Trophoblast cell (in vitro differentiated cells and primary cell): ENCODE measurements at regions not wholly inside any gene's neighbourhood (a gene's known extent, or its start where the extent isn't known, plus 50 kb on each side); places are given as distances from the start of the nearest gene placed in this dataset.

Experiments
- DNase-seq, 2 donors: peaks; one replicate each; pipeline ENCODE4 v3.0.0-alpha.2; 2016
- H2AFZ ChIP-seq: 2 replicates; pipeline ENCODE4 v1.6.1; 2013; ENCODE audit warnings: low read length, moderate library complexity, mild to moderate bottlenecking; ENCODE audit not compliant: insufficient read depth, poor library complexity
- H2AK5ac ChIP-seq: 2 replicates; pipeline ENCODE4 v1.6.1; 2013; ENCODE audit warnings: mild to moderate bottlenecking, low read length
- H2BK120ac ChIP-seq: 2 replicates; pipeline ENCODE4 v1.6.1; 2013; ENCODE audit warnings: low read length, mild to moderate bottlenecking, moderate library complexity; ENCODE audit not compliant: insufficient read depth, poor library complexity
- H2BK12ac ChIP-seq: 2 replicates; pipeline ENCODE4 v1.6.1; 2013; ENCODE audit warnings: mild to moderate bottlenecking, low read length, moderate library complexity
- H2BK5ac ChIP-seq: 2 replicates; pipeline ENCODE4 v1.6.1; 2013; ENCODE audit warnings: low read length, low read depth, moderate library complexity, mild to moderate bottlenecking; ENCODE audit not compliant: poor library complexity
- H3K14ac ChIP-seq: 2 replicates; pipeline ENCODE4 v1.6.1; 2013; ENCODE audit warnings: mild to moderate bottlenecking, low read length
- H3K18ac ChIP-seq: 2 replicates; pipeline ENCODE4 v1.6.1; 2013; ENCODE audit warnings: mild to moderate bottlenecking, low read length
- H3K23ac ChIP-seq: 2 replicates; pipeline ENCODE4 v1.6.1; 2013; ENCODE audit warnings: low read length
- H3K27ac ChIP-seq: 2 replicates; pipeline ENCODE4 v1.5.1; 2013; ENCODE audit warnings: low read depth, mild to moderate bottlenecking, inconsistent platforms, low read length, moderate library complexity
- H3K27me3 ChIP-seq: 2 replicates; pipeline ENCODE4 v1.6.1; 2013; ENCODE audit warnings: inconsistent platforms, mild to moderate bottlenecking, low read length, moderate library complexity; ENCODE audit not compliant: insufficient read depth
- H3K36me3 ChIP-seq, 2 experiments: 1 replicate in 1 of 2; 2 replicates in 1 of 2; pipeline ENCODE4 v1.6.1; 2013; ENCODE audit warnings: low read length in 2 of 2, mild to moderate bottlenecking in 2 of 2, moderate library complexity in 1 of 2; ENCODE audit not compliant: insufficient read depth in 2 of 2, control insufficient read depth in 1 of 2
- H3K4ac ChIP-seq: 2 replicates; pipeline ENCODE4 v1.6.1; 2013; ENCODE audit warnings: low read depth, mild to moderate bottlenecking, low read length, moderate library complexity
- H3K4me1 ChIP-seq, 2 experiments: 1 replicate in 1 of 2; 2 replicates in 1 of 2; pipeline ENCODE4 v1.6.1; 2013; ENCODE audit warnings: low read length in 2 of 2, mild to moderate bottlenecking in 2 of 2, moderate library complexity in 1 of 2; ENCODE audit not compliant: insufficient read depth in 2 of 2, control insufficient read depth in 1 of 2
- H3K4me2 ChIP-seq: 2 replicates; pipeline ENCODE4 v1.6.1; 2013; ENCODE audit warnings: inconsistent platforms, mild to moderate bottlenecking, low read length, moderate library complexity
- H3K4me3 ChIP-seq: 2 replicates; pipeline ENCODE4 v1.5.1; 2013; ENCODE audit warnings: mild to moderate bottlenecking, low read depth, low read length, inconsistent platforms
- H3K79me1 ChIP-seq: one replicate; pipeline ENCODE4 v1.6.1; 2013; ENCODE audit warnings: low read length
- H3K79me2 ChIP-seq: 2 replicates; pipeline ENCODE4 v1.6.1; 2013; ENCODE audit warnings: low read length, mild to moderate bottlenecking; ENCODE audit not compliant: control insufficient read depth, insufficient read depth, poor library complexity
- H3K9ac ChIP-seq: 2 replicates; pipeline ENCODE4 v1.6.1; 2013; ENCODE audit warnings: mild to moderate bottlenecking, low read length
- H3K9me3 ChIP-seq: 2 replicates; pipeline ENCODE4 v1.6.1; 2013; ENCODE audit warnings: low read depth, mild to moderate bottlenecking, control low read depth, inconsistent platforms, low read length; ENCODE audit not compliant: insufficient read depth
- H4K12ac ChIP-seq: 2 replicates; pipeline ENCODE4 v1.6.1; 2013; ENCODE audit warnings: low read depth, mild to moderate bottlenecking, low read length, moderate library complexity
- H4K8ac ChIP-seq: 2 replicates; pipeline ENCODE4 v1.6.1; 2013; ENCODE audit warnings: low read depth, mild to moderate bottlenecking, low read length, moderate library complexity
- H4K91ac ChIP-seq: one replicate; pipeline ENCODE4 v1.6.1; 2013; ENCODE audit warnings: low read depth, mild to moderate bottlenecking, low read length, moderate library complexity
- WGBS: extraction: QIAGEN DNeasy Blood & Tissue Kit; methylation state at CpG from one replicate; pipeline ENCODE4 v1.1.7; 2013; ENCODE audit warnings: missing lambda C conversion rate; ENCODE audit not compliant: insufficient read length, insufficient coverage; ENCODE audit errors: extremely low coverage; 5-methylcytosine and 5-hydroxymethylcytosine counted together

GRCh38 chr22:49078076-49078710 lies 749.5 kb downstream of the BRD1 start:
- Histone ChIP-seq H3K79me1 (no peaks in the 10 kb centered on the region), H2BK120ac (no peak overlapping the region), H2AFZ (no peak overlapping the region), H4K8ac (no peak overlapping the region), H3K27ac (no peak overlapping the region), H3K4me2 (no peak overlapping the region), H3K79me2 (no peaks in the 10 kb centered on the region), H3K18ac (no peak overlapping the region), H3K23ac (no peak overlapping the region), H3K4me3 (no peak overlapping the region), H2AK5ac (no peak overlapping the region), H4K91ac (no peak overlapping the region), H3K9ac (no peak overlapping the region), H3K14ac (no peak overlapping the region), H2BK5ac (no peak overlapping the region), H3K4me1 (no peaks in the 10 kb centered on the region), H3K4ac (no peak overlapping the region), H3K36me3 (no peaks in the 10 kb centered on the region), H4K12ac (no peak overlapping the region), H3K27me3 (no peaks in the 10 kb centered on the region), H2BK12ac (no peak overlapping the region), H3K9me3 (peaks cover 6% of the 10 kb centered on the region)
- WGBS = no CpG with 5 or more reads among the region's 26 CpGs
- no peak for DNase-seq

DNA sequence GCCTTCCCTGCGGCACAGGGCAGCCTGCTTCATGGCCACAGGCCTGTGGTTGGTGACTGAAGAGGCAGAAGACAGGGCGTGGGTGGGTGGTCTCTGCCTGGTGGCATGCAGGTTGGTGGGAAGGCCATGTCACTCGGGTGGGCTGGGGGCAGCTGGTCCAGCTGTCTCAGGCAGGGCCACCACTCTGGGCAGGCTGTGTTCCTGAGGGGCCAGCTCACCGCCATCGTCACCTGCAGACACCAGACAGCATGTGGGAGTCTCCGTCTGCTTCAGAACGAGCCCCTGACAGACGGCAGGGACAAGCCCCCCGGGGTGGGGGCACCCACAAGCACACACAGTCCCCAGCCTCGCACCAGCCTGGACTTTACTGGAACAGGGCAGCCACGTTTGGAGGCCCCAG lies 750.1 kb downstream of the BRD1 start:
- H2AK5ac ChIP-seq = no peak overlapping the region
- H3K23ac ChIP-seq = no peak overlapping the region
- H3K4me3 ChIP-seq = no peak overlapping the region
- no CpG with 5 or more reads among the region's 11 CpGs for WGBS
- H2AFZ ChIP-seq = no peak overlapping the region
- H4K12ac ChIP-seq = no peak overlapping the region
- no peak overlapping the region for H4K8ac ChIP-seq
- H2BK120ac ChIP-seq = no peak overlapping the region
- H3K9ac ChIP-seq = no peak overlapping the region
- H3K18ac ChIP-seq = no peak overlapping the region
- H2BK5ac ChIP-seq = no peak overlapping the region
- H3K36me3 ChIP-seq = no peaks in the 10 kb centered on the region
- no peak overlapping the region for H3K27ac ChIP-seq
- no peaks in the 10 kb centered on the region for H3K79me2 ChIP-seq
- no peak overlapping the region for H4K91ac ChIP-seq
- H3K27me3 ChIP-seq = no peaks in the 10 kb centered on the region
- DNase-seq = no peak
- H3K4me2 ChIP-seq = no peak overlapping the region
- H3K79me1 ChIP-seq = no peaks in the 10 kb centered on the region
- H2BK12ac ChIP-seq = no peak overlapping the region
- H3K4me1 ChIP-seq = no peaks in the 10 kb centered on the region
- H3K4ac ChIP-seq = no peak overlapping the region
- H3K9me3 ChIP-seq = peaks cover 9% of the 10 kb centered on the region
- H3K14ac ChIP-seq = no peak overlapping the region

DNA sequence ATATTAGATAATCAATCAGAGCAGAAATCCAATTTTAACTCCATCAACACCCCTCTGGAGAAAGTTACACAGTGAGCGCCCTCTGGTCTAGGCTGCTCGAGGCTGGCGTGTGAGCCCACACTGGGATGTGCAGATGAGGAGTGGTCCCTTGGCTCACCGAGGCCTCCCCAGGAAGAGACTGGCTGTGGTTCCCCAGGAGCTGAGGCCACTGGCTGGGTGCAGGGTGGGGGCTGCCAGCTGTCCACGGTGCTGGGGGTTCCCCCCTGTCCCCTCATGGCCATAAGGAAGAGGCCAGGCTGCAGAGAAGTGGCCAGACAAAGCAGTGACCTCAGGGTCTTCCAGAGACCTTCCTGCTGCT lies 750.7 kb downstream of the BRD1 start:
- no peak for DNase-seq
- Histone ChIP-seq H3K9ac (no peak overlapping the region), H2AFZ (no peak overlapping the region), H2BK120ac (no peak overlapping the region), H3K18ac (no peak overlapping the region), H3K79me2 (no peaks in the 10 kb centered on the region), H3K27me3 (no peaks in the 10 kb centered on the region), H3K27ac (no peak overlapping the region), H3K4ac (no peak overlapping the region), H2BK5ac (no peak overlapping the region), H3K9me3 (peaks cover 9% of the 10 kb centered on the region), H2BK12ac (no peak overlapping the region), H3K36me3 (no peaks in the 10 kb centered on the region), H3K23ac (no peak overlapping the region), H4K12ac (no peak overlapping the region), H4K8ac (no peak overlapping the region), H4K91ac (no peak overlapping the region), H2AK5ac (no peak overlapping the region), H3K4me1 (no peaks in the 10 kb centered on the region), H3K14ac (no peak overlapping the region), H3K4me2 (no peak overlapping the region), H3K4me3 (no peak overlapping the region), H3K79me1 (no peaks in the 10 kb centered on the region)
- no CpG with 5 or more reads among the region's 5 CpGs for whole genome bisulfite sequencing

DNA sequence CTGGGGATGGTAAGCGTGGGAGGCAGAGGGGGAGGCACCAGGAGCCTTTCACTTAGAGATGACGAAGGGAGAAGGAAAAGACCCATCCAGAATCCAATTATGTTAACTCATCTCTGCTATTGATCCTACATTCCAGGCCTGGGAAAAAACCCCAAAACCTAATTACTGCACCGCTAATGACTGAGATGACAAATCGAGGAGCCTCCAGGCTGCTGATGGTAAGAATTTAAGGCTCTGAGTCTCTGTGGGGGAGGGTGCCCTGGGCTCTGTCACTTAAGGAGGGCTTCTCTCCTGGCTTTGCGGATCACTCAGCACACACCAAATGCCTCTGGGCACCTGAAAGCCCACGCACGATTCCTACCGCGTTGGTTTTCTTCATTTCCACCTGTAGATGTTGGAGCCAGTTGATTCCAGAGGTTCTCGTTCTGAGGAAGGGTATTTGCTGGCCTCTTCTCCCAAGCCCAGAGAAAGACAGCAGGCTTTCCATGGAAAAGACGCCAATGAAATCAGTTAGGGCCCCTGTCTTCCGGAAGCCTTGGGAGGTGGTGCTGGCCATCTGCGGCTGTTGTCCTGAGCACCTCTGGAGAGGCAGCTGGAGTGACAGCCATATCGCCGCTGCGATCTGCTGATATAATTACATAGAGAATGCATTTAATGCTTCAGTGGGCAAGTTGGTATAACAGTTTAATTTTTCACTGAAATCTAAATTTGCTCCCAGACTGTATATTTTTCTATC lies 751.2 kb downstream of the BRD1 start:
- WGBS = no CpG with 5 or more reads among the region's 16 CpGs

More for the DNA sequence above, 751.2 kb downstream of the BRD1 start:
- Histone ChIP-seq H2AK5ac (no peak overlapping the region), H3K9ac (no peak overlapping the region), H3K18ac (no peak overlapping the region), H4K12ac (no peak overlapping the region), H3K4me2 (no peak overlapping the region), H3K79me2 (no peaks in the 10 kb centered on the region), H2BK5ac (no peak overlapping the region), H3K27me3 (no peaks in the 10 kb centered on the region), H3K4ac (no peak overlapping the region), H2BK120ac (no peak overlapping the region), H4K8ac (no peak overlapping the region), H3K23ac (no peak overlapping the region), H3K9me3 (peaks cover 9% of the 10 kb centered on the region), H4K91ac (no peak overlapping the region), H3K79me1 (no peaks in the 10 kb centered on the region), H2BK12ac (no peak overlapping the region), H3K27ac (no peak overlapping the region), H3K36me3 (no peaks in the 10 kb centered on the region), H2AFZ (no peak overlapping the region), H3K4me3 (no peak overlapping the region), H3K4me1 (no peaks in the 10 kb centered on the region), H3K14ac (no peak overlapping the region)
- DNase-seq = no peak
